Urothelium cell line (cell line): ENCODE measurements at regions not wholly inside any gene's neighbourhood (a gene's known extent, or its start where the extent isn't known, plus 50 kb on each side); places are given as distances from the start of the nearest gene placed in this dataset.

Source experiments
- DNase-seq: peaks from one replicate; pipeline ENCODE4 v3.0.0; 2011; ENCODE audit warnings: low spot score, mixed read lengths
- FAIRE-seq: peaks from 2 replicates; lab custom pipeline; 2011; peaks lifted over from hg19 to GRCh38; lab: Jason Lieb, UNC

GRCh38 chr16:22754577-22754976 is 59.4 kb upstream of the HS3ST2 start:
- DNase-seq (no peak), FAIRE-seq (no peak)

GRCh38 chr16:22757202-22757601 is 56.8 kb upstream of the HS3ST2 start:
- no peak for FAIRE-seq

GRCh38 chr16:22762486-22762885 is 51.5 kb upstream of the HS3ST2 start:
- DNase-seq (no peak), FAIRE-seq (no peak)

More at GRCh38 chr16:22757202-22757601, 56.8 kb upstream of the HS3ST2 start:
- no peak for DNase-seq

GRCh38 chr16:22763437-22764080 is 50.4 kb upstream of the HS3ST2 start:
- FAIRE-seq (no peak), DNase-seq (no peak)
